Frontal cortex (tissue), 3 donors: ENCODE measurements at regions not wholly inside any gene's neighbourhood (a gene's known extent, or its start where the extent isn't known, plus 50 kb on each side); places are given as distances from the start of the nearest gene placed in this dataset.

Experiments
- DNase-seq, 2 donors: peaks; one replicate each; pipeline ENCODE4 v3.0.0; 2012; ENCODE audit warnings: low spot score in 2 of 2
- FAIRE-seq: peaks from 2 replicates; lab custom pipeline; 2012; peaks lifted over from hg19 to GRCh38; lab: Jason Lieb, UNC
- donor health status: control.
- donor health status: control.
- donor health status: control.

DNA sequence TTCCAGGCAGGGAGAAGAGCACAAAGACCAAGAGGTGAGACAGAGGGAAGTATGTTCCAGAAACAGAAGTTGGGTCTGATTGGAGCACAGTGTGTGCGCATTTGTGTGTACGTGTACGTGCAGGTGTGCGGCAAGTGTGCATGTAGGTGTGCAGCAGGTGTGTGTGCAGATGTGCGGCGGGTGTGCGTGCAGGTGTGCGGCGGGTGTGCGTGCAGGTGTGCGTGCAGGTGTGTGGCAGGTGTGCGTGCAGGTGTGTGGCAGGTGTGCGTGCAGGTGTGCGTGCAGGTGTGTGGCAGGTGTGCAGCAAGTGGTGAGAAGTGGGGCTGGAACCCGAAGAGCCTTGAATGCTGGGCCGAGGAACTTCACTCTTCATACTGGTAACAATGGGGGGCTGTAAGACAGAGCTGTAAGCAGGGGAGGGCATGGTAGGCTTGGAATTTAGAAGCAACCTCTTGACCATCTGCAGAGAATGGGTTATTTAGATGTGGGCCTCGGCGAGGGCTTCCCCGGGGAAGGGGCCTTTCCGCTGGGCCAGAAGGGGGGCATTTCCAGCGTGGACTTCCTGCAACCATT is 118.0 kb upstream of the WNT4 start:
- FAIRE-seq (no peak), DNase-seq (no peak)

GRCh38 chr1:22261580-22261979 is 118.7 kb upstream of the WNT4 start:
- DNase-seq (no peak), FAIRE-seq (no peak)

GRCh38 chr1:22262583-22262982 is 119.7 kb upstream of the WNT4 start:
- no peak for DNase-seq

GRCh38 chr1:22263359-22263758 is 120.5 kb upstream of the WNT4 start:
- DNase-seq (no peak), FAIRE-seq (no peak)

More at GRCh38 chr1:22262583-22262982, 119.7 kb upstream of the WNT4 start:
- FAIRE-seq, result no peak

DNA sequence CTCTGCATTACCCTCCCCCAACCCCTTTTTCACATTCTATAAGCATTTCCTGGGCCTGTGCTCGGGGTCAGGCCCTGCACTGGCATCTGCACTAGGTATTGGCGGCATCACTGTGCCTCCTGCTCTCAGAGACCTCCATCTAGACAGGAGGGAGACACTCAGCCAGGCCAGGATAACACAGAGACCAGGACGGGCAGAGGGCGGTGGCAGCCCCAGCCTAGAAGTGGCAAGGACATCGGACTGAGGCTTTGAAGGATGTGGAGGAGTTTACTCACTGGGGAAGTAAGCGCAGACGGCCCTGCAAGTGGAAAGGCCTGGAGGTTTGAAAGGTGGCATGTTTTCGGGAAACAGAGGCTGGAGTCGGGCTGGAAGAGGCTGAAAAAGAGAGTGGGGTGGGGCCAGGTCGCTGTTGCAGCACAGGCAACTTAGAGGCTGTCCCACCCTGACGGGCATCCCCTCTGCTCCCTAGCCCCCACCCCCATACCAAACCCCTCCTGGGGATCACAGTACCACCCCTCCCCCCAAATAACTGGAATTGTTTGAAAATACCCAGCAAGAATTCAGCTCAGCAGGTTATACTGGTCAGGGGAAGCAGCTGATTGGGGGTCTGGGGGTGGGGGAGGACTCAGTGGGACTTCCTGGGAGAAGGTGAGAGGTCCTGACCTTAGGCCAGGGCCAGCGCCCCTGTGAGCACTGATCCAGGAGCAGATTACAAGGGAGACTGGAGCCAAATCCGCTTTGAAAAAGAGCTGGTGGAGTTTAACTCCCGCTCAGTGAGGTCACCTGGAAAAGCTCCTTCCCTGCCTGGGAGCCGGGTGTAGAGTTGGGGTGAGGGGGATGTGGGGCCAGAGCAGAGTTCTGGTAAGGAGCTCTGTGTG is 121.8 kb upstream of the WNT4 start:
- no peak for DNase-seq
- FAIRE-seq, result no peak

- FAIRE-seq (no peak), DNase-seq (no peak)
Measured at GRCh38 chr1:22266141-22266540, 123.2 kb upstream of the WNT4 start.

DNA sequence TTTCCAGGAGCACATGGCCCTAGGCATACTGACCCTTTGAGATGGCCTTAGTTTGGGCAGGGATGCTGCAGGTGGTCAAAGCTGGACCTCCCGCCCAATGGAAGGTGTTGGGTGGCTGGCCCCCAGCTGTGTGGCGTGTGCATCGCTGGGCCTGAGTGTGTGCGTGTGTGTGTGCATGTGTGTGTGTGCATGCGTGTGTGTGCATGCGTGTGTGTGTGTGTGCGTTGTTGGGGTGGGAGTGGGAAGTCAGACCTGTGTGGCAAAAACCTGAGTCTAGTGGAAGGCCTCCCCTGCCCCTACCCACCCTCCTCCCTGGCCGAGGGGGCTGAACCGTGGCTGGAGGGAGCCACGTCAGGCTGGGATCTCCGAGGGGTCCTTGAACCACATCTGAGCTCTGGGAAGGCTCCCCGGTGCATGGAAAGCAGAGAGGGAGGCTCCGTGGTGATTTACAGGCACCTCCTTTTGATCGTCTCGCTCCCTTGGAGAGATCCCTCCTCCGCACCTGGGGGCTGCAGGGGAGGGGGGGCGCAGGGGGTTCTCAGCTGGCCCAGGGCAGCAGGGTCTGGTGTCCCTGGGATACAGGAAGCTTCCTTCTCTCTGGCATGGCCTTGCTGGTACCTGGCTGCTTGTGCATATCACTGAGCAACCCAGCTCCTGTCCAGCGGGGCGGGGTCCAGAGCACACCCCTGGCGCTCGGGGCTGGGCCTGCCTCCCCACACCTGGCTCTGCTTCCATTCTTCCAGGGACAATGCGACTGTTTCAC is 124.7 kb upstream of the WNT4 start:
- FAIRE-seq (no peak), DNase-seq (no peak)

GRCh38 chr1:22268327-22268726 is 125.4 kb upstream of the WNT4 start:
- no peak for DNase-seq
- no peak for FAIRE-seq

DNA sequence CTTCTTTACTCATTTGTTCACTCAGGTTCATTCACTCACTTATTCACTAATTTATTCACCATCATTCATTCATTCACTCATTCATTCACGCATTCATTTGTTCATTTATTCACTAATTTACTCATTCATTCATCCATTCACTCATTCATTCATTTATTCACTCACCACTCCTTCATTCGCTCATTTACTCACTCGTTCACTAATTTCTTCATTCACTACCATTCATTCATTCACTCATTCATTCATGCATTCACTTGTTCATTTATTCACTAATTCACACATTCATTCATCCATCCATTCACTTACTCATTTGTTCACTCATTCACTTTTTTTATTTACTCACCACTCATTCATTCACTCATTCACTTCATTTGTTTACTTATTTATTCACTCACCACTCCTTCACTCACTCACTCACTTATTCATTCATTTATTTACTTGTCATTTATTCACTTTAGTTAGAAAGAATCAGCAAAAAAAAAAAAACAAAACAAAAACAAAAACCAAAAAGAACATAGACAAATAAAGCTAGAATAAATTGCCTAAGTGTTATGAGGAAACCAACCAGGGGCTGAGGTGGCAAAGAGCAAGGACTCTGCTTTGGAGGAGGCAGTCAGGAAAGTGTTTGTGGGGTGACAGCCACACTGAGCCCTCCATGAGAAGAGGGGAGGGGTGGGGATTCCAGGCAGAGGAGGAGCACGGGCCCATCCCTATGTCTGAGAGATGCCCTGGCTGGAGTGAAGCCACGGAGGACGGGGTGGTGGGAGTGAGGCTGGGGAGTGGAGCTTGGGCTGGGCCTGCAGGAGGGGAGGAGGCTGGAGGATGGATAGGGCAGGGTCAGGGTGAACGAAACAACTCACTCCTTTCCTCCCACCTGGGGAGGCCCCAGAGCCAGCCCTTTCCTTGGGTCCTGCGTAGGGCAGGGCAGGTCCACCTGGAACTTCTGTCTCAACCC is 129.2 kb upstream of the WNT4 start:
- FAIRE-seq, result no peak

DNA sequence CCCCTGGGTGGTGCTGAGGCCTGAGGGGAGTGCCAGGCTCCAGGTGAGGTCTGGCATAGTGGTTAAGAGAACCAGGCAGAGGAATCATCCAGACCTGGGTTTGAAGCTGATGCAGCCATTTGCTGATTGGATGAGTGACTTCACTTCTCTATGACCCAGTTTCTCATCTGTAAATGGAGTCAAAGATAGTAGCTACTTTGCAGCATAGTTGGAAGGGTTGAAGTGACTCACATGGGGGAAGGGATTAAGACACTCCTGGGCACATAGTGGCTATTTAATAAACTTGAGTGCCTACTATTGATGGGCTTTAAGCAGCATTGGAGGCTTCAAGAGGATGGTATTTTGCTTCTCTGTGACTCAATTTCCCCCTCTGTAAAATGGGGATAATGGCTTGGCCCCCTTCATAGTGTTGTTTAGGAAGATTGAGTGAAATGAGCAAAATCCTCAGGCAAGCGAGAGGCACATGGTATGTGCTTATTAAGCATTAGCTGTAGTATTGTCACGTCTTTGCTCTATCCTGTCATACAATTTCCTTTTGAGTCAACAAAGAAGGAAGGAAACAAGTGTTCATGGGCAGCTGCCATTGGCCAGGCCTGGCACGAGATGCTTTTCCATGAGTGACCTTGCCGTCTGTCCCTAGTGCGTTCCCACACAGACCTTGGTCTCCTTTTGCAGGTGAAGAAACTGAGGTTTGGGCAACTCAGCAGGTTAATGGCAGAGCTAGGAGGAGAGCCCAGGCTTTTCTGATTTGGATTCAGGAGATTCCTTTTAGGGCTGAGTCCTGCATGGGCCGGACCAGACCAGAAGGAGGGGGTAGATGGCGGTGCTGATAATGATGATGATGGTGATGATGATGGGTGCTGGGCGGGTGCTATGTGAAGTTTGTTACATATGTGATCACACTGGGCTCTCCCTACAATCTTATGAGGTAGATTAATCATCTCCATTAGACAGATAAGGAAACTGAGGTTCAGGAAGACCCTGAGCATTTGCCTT is 131.1 kb upstream of the WNT4 start:
- FAIRE-seq (no peak), DNase-seq (no peak)

More for the DNA sequence above, 129.2 kb upstream of the WNT4 start:
- DNase-seq, result no peak

DNA sequence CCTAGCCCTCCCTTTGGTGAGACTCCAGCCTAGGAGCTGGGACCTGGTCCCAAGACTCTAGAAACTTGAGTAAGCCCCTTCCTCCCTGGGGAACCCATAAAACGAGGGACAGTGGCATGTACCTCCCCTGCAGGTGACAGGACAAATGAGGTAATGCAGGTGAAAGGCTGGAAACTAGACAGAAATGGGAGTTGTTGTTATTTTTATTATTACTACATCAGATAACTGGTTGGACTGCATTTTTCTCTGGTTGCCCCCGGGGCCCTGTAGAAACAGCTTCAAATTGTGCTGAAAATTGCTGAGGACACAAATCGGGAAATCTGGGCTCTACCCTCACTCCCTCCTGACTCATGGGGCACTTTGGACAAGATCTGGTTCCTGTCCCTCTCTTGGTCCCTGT is 132.3 kb upstream of the WNT4 start:
- DNase-seq (no peak), FAIRE-seq (no peak)

DNA sequence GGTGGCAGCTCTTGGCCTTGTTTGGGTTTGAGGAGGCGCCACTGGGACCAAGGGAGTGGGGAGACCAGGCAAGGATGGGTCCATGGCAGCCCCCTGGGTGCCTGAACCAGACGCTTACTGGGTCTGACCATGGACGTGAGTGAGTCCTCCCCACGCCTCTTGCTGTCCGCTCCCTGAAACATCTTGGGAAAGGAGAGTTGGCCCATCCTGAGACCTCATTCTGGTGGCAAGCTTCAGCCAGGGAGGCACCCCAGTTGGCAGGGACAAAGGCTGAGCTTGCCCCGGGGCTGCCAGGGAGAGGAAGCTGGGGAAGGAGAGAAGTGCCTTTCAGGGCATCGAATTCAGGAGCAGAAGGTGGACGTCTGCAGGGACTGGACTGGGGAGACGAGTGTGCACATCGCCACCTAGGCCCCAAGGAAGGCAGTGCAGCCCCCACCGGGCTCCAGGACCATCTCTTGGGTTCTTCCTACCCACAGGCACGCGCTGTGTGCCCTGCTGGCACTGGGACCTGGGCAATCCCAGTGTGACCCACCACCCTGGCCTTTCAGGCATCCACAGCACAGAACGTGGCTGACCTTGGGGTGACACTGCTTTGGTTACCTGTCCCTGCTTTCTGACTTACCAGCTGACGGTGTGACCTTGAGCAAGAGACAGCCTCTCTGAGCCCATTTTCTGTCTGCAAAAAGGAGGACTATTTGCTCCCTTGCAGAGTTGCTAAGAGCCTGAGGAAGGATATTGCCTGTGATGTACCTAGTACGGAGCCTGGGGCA is 132.9 kb upstream of the WNT4 start:
- FAIRE-seq (no peak), DNase-seq (peak in 1 of 2 donors; percentile 68)

GRCh38 chr1:22276396-22276748 is 133.5 kb upstream of the WNT4 start:
- FAIRE-seq (no peak), DNase-seq (no peak)

DNA sequence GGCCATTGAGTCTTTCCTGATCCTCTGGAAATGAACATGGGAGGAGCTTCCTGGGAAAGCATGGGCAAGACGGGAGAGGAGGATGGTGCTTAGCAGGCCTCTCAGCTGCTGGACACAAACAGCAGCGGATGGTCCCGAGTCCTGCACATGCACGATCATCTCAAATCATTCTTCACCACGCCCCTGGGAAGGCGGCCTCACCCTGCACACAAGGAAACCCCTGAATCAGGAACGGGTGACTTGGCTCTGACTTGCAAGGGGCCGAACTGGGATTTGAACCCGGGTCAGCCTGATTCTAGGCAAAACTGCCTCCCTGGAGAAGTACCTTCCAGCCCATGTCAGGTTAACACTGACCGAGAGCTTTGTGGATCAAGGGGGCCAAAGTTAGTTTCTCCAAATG is 134.8 kb upstream of the WNT4 start:
- FAIRE-seq (no peak), DNase-seq (no peak)

DNA sequence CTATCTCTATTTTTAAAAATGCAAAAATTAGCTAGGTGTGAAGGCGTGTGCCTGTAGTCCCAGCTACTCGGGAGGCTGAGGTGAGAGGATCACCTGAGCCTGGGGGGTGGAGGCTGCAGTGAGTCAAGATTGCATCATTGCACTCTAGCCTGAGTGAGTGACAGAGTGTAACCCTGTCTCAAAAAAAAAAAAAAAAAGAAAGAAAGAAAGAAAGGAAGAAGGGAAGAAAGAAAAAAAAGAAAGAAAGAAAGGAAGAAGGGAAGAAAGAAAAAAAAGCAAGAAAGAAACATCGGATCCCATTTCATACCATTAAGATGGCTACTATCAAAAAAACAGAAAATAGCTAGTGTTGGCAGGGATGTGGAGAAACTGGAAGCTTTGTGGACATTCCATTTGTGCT is 136.8 kb upstream of the WNT4 start:
- FAIRE-seq, result no peak
- DNase-seq, result no peak

- FAIRE-seq (no peak), DNase-seq (no peak)
Measured at GRCh38 chr1:22280526-22280925, 137.6 kb upstream of the WNT4 start.

DNA sequence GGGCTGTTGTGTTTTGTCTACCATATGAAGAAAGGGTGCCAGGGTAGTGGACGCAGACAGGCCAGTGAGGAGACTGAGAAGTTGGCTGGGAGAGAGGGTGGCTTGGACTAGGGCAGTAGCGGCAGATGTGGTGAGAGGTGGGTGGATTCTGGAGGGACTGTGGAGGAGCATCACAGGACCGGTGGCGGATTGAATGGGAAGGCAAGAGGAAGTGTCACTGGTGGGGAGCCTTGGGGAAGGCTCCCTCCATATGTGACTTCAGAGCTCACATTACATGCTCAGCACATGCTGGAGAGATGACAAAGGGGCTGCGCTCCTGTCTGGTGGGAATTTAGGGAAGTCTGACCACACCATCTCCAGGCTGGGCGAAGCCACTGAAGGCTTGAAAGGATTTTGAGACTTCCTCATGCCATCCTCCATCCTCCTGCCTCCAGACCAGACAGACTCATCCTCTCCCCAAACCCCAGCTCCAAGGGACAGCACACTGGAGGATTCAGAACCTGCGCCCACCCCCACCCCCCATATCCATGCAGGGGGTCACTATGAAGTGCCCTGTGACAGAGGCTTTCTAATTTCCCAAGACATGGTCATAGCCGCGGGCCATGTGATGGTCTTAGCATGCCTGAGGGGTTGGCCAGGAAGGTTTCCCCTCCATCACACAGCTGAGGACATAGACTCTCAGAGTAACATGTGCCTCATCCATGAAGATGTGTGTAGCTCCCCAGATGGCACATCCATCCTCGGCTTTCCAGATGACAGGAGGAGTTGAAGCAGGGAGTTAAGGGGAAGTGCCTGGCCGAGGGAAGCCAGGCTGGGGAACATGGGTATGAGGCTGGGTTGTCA is 138.8 kb upstream of the WNT4 start:
- FAIRE-seq (no peak), DNase-seq (no peak)
